ENCODE measurements at regions not wholly inside any gene's neighbourhood (a gene's known extent, or its start where the extent isn't known, plus 50 kb on each side); places are given as distances from the start of the nearest gene placed in this dataset.

DNA sequence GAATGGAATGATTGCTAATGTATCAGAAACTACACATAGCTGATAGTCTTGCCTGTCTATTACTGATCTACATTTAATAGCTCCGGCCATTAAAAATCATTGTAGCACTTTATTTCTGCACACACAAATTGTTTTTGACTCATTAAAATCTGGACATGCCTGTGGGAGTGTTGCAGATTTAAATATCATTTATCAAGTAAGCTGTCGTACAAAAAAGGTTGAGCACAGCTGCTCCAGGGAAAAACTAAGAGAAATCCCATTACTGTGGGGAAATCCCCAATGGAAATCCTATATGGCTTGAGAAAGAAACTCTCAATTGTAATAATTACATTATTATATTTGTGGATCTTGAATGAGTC lies 99.6 kb upstream of the CERS6 start:
- Histone ChIP-seq H3K4me1 (ENCODE audit: low read length) (no peaks in the 10 kb centered on the region), H3K36me3 (ENCODE audit: insufficient read depth, low read length) (no peaks in the 10 kb centered on the region), H3K4me2 (ENCODE audit: low read depth, low read length, poor library complexity, severe bottlenecking) (no peak overlapping the region), H3K9me3 (ENCODE audit: low read length) (peaks cover 4% of the 10 kb centered on the region; the same call in 1 of the 2 replicates), H2AFZ (ENCODE audit: low read length) (no peak overlapping the region), H3K9ac (ENCODE audit: low read length) (no peak overlapping the region), H3K4me3 (ENCODE audit: low read length) (no peak overlapping the region), H3K27ac (ENCODE audit: low read length) (no peak overlapping the region), H4K20me1 (ENCODE audit: insufficient read depth, low read depth, low read length) (no peaks in the 10 kb centered on the region), H3K9me2 (replicated peaks; ENCODE audit: insufficient read depth, low read length) (no peaks in the 10 kb centered on the region), H3K27me3 (ENCODE audit: low read length) (no peaks in the 10 kb centered on the region), H3K79me2 (ENCODE audit: low read length) (no peaks in the 10 kb centered on the region)
- DNase-seq: no peak

DNA sequence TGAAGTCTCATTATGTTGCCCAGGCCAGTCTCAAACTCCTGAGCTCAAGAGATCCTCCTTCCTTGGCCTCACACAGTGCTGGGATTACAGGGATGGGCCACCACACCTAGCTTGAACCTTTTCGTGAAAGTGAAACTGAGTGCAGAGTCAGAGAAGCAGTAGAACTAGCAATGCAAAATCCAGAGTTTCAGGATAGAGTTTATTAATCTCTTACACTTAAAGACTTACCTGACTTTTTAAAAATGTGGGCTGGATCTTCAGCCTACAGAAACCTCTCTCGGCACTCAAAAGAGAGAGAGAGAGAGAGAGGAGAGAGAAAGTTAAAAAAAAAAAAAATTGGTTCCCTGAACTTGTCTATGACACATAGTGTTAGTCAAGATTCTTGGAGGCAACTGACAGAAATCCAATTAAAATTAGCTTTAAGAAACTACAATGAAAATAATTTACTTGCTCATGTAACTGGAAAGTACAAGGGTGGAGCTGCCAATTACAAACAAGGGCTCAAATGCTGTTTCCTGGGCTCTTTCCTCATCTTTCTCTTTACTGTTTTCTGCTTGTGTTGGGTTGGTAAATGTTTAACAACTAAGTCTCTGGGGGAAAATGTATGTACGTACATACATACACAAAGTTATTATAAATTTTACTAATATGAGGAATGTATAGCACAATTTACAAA lies 98.1 kb upstream of the CERS6 start:
- no peak for DNase-seq
- H3K9me2 ChIP-seq (replicated peaks; ENCODE audit: insufficient read depth, low read length): no peaks in the 10 kb centered on the region
- H3K4me3 ChIP-seq (ENCODE audit: low read length): no peak overlapping the region
- H3K27me3 ChIP-seq (ENCODE audit: low read length): no peaks in the 10 kb centered on the region
- no peaks in the 10 kb centered on the region for H3K79me2 ChIP-seq (ENCODE audit: low read length)
- H3K9ac ChIP-seq (ENCODE audit: low read length): no peak overlapping the region
- no peak overlapping the region for H2AFZ ChIP-seq (ENCODE audit: low read length)
- no peaks in the 10 kb centered on the region for H4K20me1 ChIP-seq (ENCODE audit: insufficient read depth, low read depth, low read length)
- H3K27ac ChIP-seq (ENCODE audit: low read length): no peak overlapping the region
- peaks cover 4% of the 10 kb centered on the region; the same call in 1 of the 2 replicates for H3K9me3 ChIP-seq (ENCODE audit: low read length)
- H3K4me2 ChIP-seq (ENCODE audit: low read depth, low read length, poor library complexity, severe bottlenecking): peak overlapping the region; percentile 19
- no peaks in the 10 kb centered on the region for H3K4me1 ChIP-seq (ENCODE audit: low read length)
- H3K36me3 ChIP-seq (ENCODE audit: insufficient read depth, low read length): no peaks in the 10 kb centered on the region

DNA sequence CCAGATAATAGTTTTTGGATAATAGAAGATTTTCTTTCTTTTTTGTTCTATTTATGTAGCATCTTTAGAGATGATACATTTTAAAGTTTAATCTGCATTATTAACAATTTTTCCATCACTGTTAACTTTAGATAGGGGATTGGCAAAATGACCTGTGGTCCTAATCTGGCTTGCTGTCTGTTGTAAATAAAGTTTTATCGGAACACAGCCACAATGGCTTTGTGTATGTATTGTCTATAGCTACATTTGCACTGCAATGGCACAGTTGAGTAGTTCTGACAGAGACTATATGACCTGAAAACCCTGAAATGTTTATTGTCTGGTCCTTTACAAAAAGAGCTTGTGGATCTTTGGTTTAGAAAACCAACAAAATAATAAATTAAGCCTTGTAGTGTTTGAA lies 97.0 kb upstream of the CERS6 start:
- H3K9me3 ChIP-seq (ENCODE audit: low read length): no peaks in the 10 kb centered on the region
- H3K9ac ChIP-seq (ENCODE audit: low read length): no peak overlapping the region
- no peaks in the 10 kb centered on the region for H3K79me2 ChIP-seq (ENCODE audit: low read length)
- H3K36me3 ChIP-seq (ENCODE audit: insufficient read depth, low read length): no peaks in the 10 kb centered on the region
- H3K27ac ChIP-seq (ENCODE audit: low read length): no peak overlapping the region
- DNase-seq: no peak
- no peaks in the 10 kb centered on the region for H3K27me3 ChIP-seq (ENCODE audit: low read length)
- H3K9me2 ChIP-seq (replicated peaks; ENCODE audit: insufficient read depth, low read length): no peaks in the 10 kb centered on the region
- H2AFZ ChIP-seq (ENCODE audit: low read length): no peak overlapping the region
- H3K4me3 ChIP-seq (ENCODE audit: low read length): no peak overlapping the region
- no peaks in the 10 kb centered on the region for H3K4me1 ChIP-seq (ENCODE audit: low read length)
- no peak overlapping the region for H3K4me2 ChIP-seq (ENCODE audit: low read depth, low read length, poor library complexity, severe bottlenecking)
- H4K20me1 ChIP-seq (ENCODE audit: insufficient read depth, low read depth, low read length): no peaks in the 10 kb centered on the region

DNA sequence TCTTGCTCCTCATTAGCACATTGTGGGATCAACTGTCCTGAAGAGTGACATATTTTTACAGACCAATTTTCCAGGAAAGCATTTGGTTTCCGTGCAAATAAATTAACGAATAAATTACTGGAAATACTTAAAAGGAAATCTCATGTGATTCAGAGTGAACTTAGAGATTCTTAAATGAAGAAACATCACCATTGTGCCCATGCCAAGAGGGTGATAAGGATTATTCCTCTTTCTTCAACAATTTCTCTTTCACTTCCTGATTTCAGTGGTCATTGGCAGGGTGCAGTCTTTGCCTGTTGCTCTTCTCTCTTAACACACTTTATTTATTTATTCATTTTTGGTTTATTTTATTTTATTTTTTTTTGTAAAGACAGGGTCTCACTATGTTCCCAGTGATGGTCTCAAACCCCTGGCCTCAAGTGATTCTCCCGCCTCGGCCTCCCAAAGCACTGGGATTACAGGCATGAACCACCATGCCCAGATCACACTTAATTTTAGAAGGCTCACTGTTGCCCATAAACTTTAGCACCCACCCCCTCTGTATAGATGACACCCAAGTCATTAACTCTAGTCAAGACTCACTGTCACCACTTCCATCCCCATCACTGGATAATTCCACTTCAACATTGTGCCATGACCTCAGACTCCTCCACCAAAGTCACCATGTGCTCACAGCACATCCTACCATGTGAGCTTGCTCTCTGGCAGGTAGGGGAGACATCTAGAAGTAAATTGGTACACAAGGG lies 92.6 kb upstream of the CERS6 start:
- Histone ChIP-seq H4K20me1 (ENCODE audit: insufficient read depth, low read depth, low read length) (no peaks in the 10 kb centered on the region), H3K79me2 (ENCODE audit: low read length) (no peaks in the 10 kb centered on the region), H3K27me3 (ENCODE audit: low read length) (no peaks in the 10 kb centered on the region), H3K4me1 (ENCODE audit: low read length) (no peaks in the 10 kb centered on the region), H3K9ac (ENCODE audit: low read length) (no peak overlapping the region), H2AFZ (ENCODE audit: low read length) (no peak overlapping the region), H3K4me3 (ENCODE audit: low read length) (no peak overlapping the region), H3K9me2 (replicated peaks; ENCODE audit: insufficient read depth, low read length) (no peaks in the 10 kb centered on the region), H3K36me3 (ENCODE audit: insufficient read depth, low read length) (no peaks in the 10 kb centered on the region), H3K9me3 (ENCODE audit: low read length) (no peaks in the 10 kb centered on the region), H3K27ac (ENCODE audit: low read length) (no peak overlapping the region), H3K4me2 (ENCODE audit: low read depth, low read length, poor library complexity, severe bottlenecking) (no peak overlapping the region)
- peak; percentile 55 for DNase-seq

DNA sequence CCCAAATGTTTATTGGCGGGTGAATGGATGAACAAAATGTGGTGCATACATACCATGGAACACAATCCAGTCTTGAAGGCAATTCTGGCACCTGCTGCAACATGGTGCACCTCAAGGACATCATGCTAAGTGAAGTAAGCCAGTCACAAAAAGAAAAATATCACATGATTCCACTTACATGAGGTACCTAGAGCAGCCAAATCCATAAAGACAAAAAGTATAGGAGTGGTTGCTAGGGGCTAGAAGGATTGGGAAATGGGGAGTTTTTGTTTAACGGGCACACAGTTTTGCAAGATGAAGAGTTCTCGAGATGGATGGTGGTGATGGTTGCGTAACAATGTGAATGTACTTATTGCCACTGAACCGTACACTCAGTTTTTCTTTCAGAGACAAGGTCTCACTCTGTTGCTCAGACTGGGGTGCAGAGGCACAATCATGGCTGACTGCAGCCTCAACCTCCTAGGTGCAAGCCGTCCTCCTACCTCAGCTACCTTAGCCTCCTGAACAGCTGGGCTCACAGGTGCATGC lies 90.9 kb upstream of the CERS6 start:
- no peak overlapping the region for H3K9ac ChIP-seq (ENCODE audit: low read length)
- DNase-seq: no peak
- no peaks in the 10 kb centered on the region for H3K79me2 ChIP-seq (ENCODE audit: low read length)
- no peaks in the 10 kb centered on the region for H4K20me1 ChIP-seq (ENCODE audit: insufficient read depth, low read depth, low read length)
- no peaks in the 10 kb centered on the region for H3K9me2 ChIP-seq (replicated peaks; ENCODE audit: insufficient read depth, low read length)
- H3K4me3 ChIP-seq (ENCODE audit: low read length): no peak overlapping the region
- no peak overlapping the region for H3K4me2 ChIP-seq (ENCODE audit: low read depth, low read length, poor library complexity, severe bottlenecking)
- H3K27me3 ChIP-seq (ENCODE audit: low read length): no peaks in the 10 kb centered on the region
- H2AFZ ChIP-seq (ENCODE audit: low read length): no peak overlapping the region
- H3K9me3 ChIP-seq (ENCODE audit: low read length): no peaks in the 10 kb centered on the region
- no peaks in the 10 kb centered on the region for H3K36me3 ChIP-seq (ENCODE audit: insufficient read depth, low read length)
- H3K4me1 ChIP-seq (ENCODE audit: low read length): no peaks in the 10 kb centered on the region
- H3K27ac ChIP-seq (ENCODE audit: low read length): no peak overlapping the region

DNA sequence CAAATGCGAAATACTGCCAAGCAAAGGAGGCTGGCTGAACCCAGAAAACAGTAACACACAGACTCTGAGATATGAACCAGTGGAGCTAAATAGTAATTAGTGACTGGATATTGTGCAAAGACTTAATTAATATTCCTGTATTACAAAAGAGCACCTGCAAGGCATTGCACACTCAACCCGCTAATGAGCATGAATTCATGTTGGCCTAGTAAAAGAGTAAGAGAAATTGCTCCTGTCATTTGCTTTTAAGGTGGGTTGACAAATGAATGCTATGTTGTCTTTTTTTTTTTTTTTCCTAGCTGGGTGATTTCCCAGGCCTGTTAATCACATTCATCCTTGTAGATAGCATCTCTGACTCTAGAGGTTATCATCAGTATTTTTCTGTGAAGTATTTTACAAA lies 87.0 kb upstream of the CERS6 start:
- Histone ChIP-seq H3K4me1 (ENCODE audit: low read length) (no peaks in the 10 kb centered on the region), H2AFZ (ENCODE audit: low read length) (no peak overlapping the region), H3K4me3 (ENCODE audit: low read length) (no peak overlapping the region), H4K20me1 (ENCODE audit: insufficient read depth, low read depth, low read length) (no peaks in the 10 kb centered on the region), H3K9me3 (ENCODE audit: low read length) (no peaks in the 10 kb centered on the region), H3K27me3 (ENCODE audit: low read length) (no peaks in the 10 kb centered on the region), H3K9me2 (replicated peaks; ENCODE audit: insufficient read depth, low read length) (no peaks in the 10 kb centered on the region), H3K27ac (ENCODE audit: low read length) (no peak overlapping the region), H3K79me2 (ENCODE audit: low read length) (no peaks in the 10 kb centered on the region), H3K9ac (ENCODE audit: low read length) (no peak overlapping the region), H3K36me3 (ENCODE audit: insufficient read depth, low read length) (no peaks in the 10 kb centered on the region), H3K4me2 (ENCODE audit: low read depth, low read length, poor library complexity, severe bottlenecking) (no peak overlapping the region)
- no peak for DNase-seq

DNA sequence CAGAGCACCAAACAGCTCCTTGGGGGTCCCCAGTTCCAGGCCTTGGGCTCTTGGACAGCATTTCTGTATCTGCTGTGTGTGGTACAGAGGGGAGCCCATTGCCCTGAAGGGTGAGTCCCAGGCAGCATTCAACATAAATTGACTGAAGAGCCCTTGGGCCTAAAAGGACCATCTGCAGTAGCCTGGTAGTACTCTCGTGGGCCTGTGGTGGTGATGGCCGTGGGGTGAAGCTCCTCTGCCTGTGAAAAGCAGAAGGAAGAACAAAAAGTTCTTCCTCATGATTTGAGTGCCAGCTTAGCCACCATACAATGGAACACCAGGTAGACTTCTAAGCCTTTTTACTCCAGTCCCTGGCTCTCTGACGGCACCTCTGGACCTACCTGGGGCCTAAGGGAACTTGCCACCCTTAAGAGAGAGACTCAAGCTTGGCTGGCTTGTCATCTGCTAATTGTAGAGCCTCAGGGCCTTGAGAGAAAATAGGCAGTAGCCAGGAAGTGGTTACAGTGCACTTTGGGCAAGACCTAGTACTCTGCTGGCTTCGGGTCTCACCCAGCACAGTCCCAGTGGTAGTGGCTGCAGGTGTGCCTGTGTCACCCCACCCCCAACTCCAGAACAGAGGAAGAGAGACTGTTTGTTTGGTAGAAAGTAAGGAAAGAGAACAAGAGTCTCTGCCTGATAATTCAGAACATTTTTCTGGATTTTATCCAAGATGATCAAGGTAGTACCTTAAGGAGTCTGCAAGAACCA lies 84.6 kb upstream of the CERS6 start:
- H4K20me1 ChIP-seq (ENCODE audit: insufficient read depth, low read depth, low read length): no peaks in the 10 kb centered on the region
- no peak overlapping the region for H2AFZ ChIP-seq (ENCODE audit: low read length)
- no peaks in the 10 kb centered on the region for H3K27me3 ChIP-seq (ENCODE audit: low read length)
- no peaks in the 10 kb centered on the region for H3K9me3 ChIP-seq (ENCODE audit: low read length)
- H3K4me1 ChIP-seq (ENCODE audit: low read length): no peaks in the 10 kb centered on the region
- no peaks in the 10 kb centered on the region for H3K79me2 ChIP-seq (ENCODE audit: low read length)
- H3K4me3 ChIP-seq (ENCODE audit: low read length): no peak overlapping the region
- H3K9me2 ChIP-seq (replicated peaks; ENCODE audit: insufficient read depth, low read length): no peaks in the 10 kb centered on the region
- no peaks in the 10 kb centered on the region for H3K36me3 ChIP-seq (ENCODE audit: insufficient read depth, low read length)
- no peak overlapping the region for H3K27ac ChIP-seq (ENCODE audit: low read length)
- DNase-seq: no peak
- H3K9ac ChIP-seq (ENCODE audit: low read length): no peak overlapping the region
- no peak overlapping the region for H3K4me2 ChIP-seq (ENCODE audit: low read depth, low read length, poor library complexity, severe bottlenecking)

DNA sequence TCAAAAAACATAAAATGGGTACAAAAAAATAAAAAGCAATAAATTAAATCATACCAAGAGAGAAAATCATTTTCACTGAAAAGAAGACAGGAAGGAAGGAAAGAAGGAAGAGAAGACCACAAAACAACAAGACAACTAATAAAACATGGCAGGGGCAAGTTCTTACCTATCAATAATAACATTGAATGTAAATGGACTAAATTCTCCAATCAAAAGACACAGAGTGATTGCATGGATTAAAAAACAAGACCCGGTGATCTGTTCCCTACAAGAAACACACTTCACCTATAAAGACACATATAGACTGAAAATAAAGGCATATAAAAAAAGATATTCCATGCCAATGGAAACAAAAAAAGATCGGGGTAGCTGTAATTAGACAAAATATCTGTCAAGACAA lies 82.6 kb upstream of the CERS6 start:
- Histone ChIP-seq H3K4me1 (ENCODE audit: low read length) (no peaks in the 10 kb centered on the region), H3K36me3 (ENCODE audit: insufficient read depth, low read length) (no peaks in the 10 kb centered on the region), H3K4me3 (ENCODE audit: low read length) (no peak overlapping the region), H3K4me2 (ENCODE audit: low read depth, low read length, poor library complexity, severe bottlenecking) (no peak overlapping the region), H3K27ac (ENCODE audit: low read length) (no peak overlapping the region), H3K79me2 (ENCODE audit: low read length) (no peaks in the 10 kb centered on the region), H2AFZ (ENCODE audit: low read length) (no peak overlapping the region), H4K20me1 (ENCODE audit: insufficient read depth, low read depth, low read length) (no peaks in the 10 kb centered on the region), H3K9ac (ENCODE audit: low read length) (no peak overlapping the region), H3K9me2 (replicated peaks; ENCODE audit: insufficient read depth, low read length) (no peaks in the 10 kb centered on the region), H3K27me3 (ENCODE audit: low read length) (no peaks in the 10 kb centered on the region), H3K9me3 (ENCODE audit: low read length) (no peaks in the 10 kb centered on the region)
- no peak for DNase-seq
